GM18505 (cell line): ENCODE measurements at regions not wholly inside any gene's neighbourhood (a gene's known extent, or its start where the extent isn't known, plus 50 kb on each side); places are given as distances from the start of the nearest gene placed in this dataset.

ENCODE experiments used
- ATAC-seq: cut with Tn5 transposase; IDR thresholded peaks from one replicate; pipeline ENCODE4 v1.9.1; 2021; ENCODE audit not compliant: unreplicated experiment
- POLR2A ChIP-seq: IDR thresholded peaks from 4 replicates; pipeline ENCODE4 v1.6.1; 2011; ENCODE audit warnings: borderline replicate concordance; ENCODE audit not compliant: insufficient read depth, insufficient read length; ENCODE audit errors: extremely low read depth

DNA sequence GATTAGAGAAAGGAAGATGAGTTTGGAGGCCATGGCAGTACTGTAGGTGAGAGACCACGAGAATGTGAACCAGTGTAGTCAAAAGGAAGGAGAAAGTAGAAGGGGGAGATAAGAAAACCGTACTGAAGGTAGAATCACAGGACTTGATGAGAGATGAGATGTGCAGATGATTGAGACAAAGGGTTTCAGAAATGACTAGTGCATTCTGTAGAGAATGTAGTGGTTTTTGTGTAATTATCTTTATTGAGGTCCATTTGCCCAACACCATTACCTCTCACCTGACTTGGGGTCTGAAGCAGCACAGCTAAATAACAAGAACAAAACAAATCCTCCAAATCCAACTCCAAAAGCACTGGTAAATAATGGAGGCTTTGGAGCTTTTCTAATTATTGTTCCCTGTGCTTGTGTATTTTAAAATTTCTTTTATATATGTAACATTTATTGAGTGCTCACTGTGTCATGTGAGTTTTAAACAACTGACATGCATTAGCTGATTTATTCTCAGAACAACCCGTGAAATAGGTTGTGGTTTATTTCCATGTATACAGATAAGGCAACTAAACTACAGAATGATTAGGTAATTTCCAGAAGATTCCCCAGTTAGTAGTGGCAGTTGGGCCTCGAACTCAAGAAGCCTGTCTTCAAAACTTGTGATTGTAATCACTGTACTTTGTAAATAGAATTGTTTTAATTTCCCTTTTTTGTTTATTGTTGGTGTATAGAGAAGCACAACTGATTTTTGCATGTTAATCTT lies 390.0 kb downstream of the AEBP2 start:
- no peak for ATAC-seq
- TF ChIP-seq POLR2A = no peak

DNA sequence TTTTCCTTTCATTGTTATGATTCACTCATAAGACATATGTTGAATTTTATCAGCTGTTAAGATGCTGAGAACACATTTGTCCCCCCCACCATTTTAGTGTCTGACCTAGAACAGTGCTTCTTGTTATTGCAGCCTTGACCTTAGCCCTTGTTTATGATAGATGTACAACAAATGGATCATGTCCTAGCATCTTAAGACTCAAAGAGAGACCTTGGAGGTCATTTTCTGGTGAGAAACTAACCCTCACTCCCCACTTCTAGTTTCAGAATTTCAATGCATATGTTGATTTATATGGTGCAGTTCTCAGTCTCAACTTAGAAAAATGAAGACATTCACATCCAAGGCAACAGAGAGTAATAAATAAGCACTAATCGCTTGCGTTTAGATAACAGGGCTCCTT lies 391.2 kb downstream of the AEBP2 start:
- TF ChIP-seq POLR2A = no peak
- no peak for ATAC-seq

DNA sequence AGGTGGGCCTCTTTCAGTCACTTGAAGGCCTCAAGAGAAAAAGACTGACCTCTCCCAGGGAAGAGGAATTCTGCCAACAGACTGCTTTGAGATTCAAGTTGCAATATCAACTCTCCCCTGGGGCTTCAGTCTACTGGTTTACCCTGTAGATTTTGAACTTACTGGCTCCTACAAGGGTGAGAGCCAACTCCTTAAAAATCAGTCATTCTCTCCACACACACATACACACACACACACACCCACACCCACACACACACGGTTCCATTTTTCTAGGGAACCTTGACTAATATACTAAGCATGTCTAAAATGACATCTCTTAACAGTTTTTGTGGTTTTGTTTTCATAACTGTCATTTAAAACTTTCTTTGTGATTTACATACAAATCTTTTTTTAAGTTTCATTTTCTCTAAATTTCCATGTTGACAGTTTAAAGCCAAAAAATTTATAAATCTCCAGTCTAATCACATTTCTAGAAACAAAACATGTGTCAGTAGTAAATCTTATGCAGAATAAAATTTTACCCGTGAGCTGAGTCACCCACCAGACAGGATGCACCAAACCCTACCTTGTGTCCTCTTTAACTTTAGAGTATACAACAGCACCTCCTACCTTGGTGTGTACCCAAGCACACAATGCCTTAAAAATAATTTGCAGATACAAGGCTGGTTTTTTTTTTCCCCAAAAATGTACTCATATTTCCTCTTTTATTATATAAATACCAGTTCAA lies 394.6 kb downstream of the AEBP2 start:
- no peak for ATAC-seq
- no peak for TF ChIP-seq POLR2A

DNA sequence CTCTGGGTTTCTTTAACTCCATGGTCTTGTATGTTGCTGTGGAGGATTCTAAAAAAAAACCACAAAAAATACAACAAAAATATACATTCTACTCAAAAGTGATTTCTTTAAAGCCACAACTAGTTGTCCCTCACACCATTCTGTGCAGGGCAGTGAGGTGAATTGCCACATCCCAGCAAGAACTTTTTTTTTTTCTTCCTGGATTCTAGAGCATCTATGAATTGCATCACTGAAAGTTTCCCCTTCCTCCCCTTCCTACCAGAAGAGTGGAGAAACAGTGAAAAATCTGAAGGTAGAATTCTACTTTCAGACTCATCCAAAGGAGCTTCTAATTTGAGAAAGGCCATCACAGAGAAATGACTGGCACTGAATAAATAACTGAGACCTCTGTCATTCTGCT lies 395.3 kb downstream of the AEBP2 start:
- ATAC-seq = no peak
- TF ChIP-seq POLR2A = no peak

DNA sequence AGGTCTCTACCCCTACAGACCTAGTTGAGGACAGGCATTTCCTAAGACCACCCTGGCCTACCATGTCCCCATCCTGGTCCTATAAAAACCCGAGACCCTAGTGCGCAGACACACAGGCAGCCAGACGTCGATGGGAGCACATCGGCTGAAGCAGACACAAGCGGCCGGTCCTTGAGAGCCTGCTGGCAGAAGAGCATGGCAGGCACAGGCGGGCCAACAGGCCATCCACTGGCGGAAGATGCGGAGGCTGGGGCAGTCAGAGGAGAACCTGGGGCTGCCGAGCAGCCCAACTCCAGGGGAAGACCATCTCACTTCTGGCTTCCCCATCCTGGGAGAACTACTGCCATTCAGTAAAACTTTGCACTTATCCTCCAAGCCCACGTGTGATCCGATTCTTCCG lies 396.8 kb downstream of the AEBP2 start:
- no peak for TF ChIP-seq POLR2A
- no peak for ATAC-seq

DNA sequence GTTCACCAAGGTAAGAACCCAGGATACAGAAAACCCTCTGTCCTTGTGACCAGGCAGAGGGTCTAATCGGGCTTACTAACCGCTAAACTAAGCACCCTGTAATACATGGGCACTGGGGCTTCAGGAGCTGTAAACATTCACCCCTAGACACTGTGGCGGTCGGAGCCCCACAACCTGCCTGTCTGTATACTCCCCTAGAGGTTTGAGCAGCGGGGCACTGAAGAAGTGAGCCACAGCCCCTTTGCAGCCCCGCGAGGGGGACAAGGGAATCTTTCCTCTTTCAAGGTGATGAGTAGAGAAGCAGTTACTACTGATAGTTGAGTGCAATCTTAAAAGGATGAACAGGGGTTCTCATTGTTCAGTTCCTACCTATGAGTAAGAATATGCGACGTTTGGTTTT lies 397.2 kb downstream of the AEBP2 start:
- ATAC-seq = no peak

DNA sequence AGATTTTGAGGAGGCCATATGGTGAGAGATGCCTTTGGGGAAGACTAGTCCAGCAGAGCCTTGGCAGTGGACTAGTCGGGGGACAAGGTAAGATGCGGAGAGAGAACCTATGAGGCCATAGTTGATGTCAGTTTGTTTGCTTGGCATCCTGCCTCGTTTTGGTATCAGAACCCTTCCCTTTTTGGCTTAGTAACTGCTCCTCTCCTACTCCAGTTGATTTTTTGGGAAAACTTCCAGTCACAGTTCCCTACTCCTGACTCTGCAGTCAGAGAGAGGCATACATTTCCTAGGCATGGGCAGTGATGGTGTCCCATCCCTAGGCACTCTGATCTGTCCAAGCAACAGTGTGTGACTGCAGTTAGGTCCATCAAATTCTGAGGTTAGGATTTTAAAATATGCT lies 398.3 kb downstream of the AEBP2 start:
- no peak for TF ChIP-seq POLR2A
- no peak for ATAC-seq

More for the DNA sequence above, 397.2 kb downstream of the AEBP2 start:
- no peak for TF ChIP-seq POLR2A

DNA sequence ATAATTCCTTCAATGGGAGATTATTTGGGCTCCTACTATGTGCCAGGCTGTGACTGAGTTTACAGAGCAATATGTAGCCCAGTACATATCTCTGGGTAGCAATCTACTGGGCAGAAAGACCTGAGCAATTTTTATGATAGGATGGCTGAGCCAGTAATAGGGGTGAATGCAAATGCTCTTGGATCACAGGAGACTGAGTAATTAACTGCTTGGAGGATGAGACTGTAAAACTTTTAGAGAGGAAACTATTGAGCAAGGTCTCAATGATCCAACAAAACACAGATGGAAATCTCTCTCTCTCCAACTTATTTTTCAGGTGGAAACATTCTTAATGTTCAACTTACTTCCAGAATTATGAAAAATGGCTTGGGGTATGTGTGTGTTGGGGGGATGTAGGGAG lies 402.2 kb downstream of the AEBP2 start:
- no peak for ATAC-seq
- no peak for TF ChIP-seq POLR2A

DNA sequence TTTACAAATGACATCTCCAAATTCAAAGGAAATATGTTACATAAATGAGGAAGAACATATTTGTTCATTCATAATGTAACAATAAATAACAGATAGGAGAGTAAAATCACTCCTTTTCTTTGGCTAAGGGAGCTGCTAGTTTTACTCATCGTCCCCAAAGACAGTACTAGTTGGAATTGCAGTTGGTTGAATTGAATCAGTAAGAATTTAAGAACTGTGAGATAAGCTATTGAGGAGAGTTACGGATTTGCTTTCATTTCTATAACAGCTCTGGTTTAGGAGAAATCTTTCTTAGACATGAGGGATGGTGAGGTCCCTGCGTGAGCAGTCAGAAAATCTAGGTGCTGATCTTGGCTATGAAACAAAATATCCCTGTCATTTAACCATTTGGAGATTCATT lies 402.8 kb downstream of the AEBP2 start:
- no peak for TF ChIP-seq POLR2A
- ATAC-seq = no peak

DNA sequence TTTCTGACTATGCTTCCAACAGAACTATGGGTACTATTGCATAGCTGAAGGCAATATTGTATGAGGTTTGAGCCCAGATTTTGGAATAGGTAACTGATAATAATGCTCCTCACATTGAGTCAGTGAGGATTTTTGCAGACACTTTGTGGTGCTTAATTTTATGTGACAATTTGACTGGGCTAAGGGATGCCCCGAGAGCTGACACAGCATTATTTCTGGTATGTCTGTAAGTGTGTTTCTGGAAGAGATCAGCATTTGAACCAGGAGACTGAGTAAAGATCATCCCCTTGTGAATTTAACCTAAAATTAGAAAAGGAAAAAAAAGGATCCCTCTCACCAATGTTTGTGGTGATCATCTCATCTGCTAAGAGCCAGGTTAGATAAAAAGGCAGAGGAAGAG lies 404.9 kb downstream of the AEBP2 start:
- TF ChIP-seq POLR2A = no peak
- ATAC-seq = no peak

DNA sequence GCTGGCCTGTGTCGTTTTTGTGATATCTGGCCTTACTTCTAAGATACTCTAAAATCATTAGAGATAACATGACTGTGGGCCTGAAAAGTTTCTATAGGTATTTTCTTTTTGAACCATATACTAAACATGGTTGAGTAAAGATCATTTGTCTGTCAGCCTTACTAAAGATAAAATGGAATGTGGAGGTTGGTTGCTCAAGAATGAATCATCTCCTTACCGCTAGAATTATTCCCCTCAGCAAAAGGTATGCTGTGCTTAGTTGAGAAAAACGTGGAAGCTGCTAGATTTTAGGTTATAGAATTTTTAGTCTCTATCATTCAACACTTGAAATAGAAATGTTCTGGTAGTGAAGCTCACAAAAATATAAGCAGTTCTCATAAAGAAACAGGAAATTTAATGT lies 407.3 kb downstream of the AEBP2 start:
- TF ChIP-seq POLR2A = no peak
- no peak for ATAC-seq

DNA sequence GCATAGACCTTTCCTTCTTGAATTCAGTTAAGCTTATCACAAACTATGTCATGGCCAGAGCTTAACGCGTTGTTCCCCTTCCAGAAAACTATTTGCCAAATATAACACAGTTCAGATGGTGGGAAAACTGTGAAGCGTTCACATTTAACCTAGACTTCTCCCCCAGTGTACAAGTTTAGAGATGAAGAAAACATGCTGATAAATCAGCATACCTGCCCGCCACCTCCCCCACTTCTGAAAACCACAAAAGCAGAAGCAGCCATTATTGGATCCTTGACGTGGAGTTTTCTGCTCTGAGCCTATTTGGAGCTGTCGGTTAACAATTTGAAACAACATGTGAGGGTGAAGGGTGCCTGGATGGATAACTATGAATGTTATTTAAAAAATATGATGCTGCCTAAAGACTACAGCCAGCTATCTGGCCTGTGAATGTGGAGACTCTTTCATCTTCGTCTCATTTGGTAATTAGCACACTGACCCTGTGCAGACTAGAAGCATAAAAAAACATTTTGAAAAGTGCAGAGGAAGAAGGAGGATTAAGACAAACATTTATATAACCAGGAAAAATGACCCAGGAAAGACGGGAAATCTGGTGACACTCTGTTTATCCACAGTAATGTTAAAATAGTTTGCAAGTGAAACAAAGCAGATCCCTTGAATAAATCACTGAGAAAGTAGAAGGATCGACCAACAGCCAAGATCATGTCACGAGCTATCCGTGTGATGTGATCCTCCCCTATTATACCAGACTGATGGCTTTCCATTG lies 408.2 kb downstream of the AEBP2 start:
- TF ChIP-seq POLR2A = no peak
- no peak for ATAC-seq

DNA sequence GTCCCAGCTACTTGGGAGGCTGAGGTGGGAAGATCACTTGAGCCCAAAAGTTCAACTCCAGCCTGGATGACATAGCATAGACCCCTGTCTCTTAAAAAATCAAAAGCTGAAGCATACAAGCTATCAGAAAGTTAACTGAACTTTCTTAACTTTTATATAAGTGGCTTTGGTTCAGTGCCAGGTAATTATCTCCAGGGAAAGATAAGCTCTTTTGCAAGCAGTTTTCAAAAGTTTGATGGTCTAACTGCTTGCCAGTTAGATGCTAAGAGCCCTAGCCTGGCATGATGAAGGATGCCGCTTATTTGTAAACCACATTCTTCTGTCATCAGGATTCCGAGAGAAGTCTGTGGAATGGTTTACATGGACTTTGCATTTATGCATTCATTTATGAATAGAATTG lies 409.1 kb downstream of the AEBP2 start:
- ATAC-seq = no peak
- TF ChIP-seq POLR2A = no peak
